Endodermal cell (in vitro differentiated cells): ENCODE measurements at regions not wholly inside any gene's neighbourhood (a gene's known extent, or its start where the extent isn't known, plus 50 kb on each side); places are given as distances from the start of the nearest gene placed in this dataset.

ENCODE experiments used
- DNase-seq: peaks from one replicate; pipeline ENCODE4 v3.0.0-alpha.2; 2017
- H3K27ac ChIP-seq: 2 replicates; pipeline ENCODE4 v1.5.1; 2013; ENCODE audit warnings: mild to moderate bottlenecking, low read depth, low read length, moderate library complexity
- H3K27me3 ChIP-seq: 2 replicates; pipeline ENCODE4 v1.6.1; 2013; ENCODE audit warnings: mild to moderate bottlenecking, low read length, moderate library complexity; ENCODE audit not compliant: insufficient read depth, control insufficient read depth, poor library complexity, severe bottlenecking
- H3K36me3 ChIP-seq: 2 replicates; pipeline ENCODE4 v1.7.0; 2013; ENCODE audit warnings: mild to moderate bottlenecking, low read length, moderate library complexity; ENCODE audit not compliant: control insufficient read depth, insufficient read depth
- H3K4me1 ChIP-seq: one replicate; pipeline ENCODE4 v1.7.0; 2013; ENCODE audit warnings: low read length; ENCODE audit not compliant: control insufficient read depth, insufficient read depth
- H3K4me3 ChIP-seq: 2 replicates; pipeline ENCODE4 v1.5.1; 2013; ENCODE audit warnings: mild to moderate bottlenecking, low read length, moderate library complexity
- H3K9ac ChIP-seq: 2 replicates; pipeline ENCODE4 v1.6.1; 2013; ENCODE audit warnings: mild to moderate bottlenecking, low read length, moderate library complexity; ENCODE audit not compliant: poor library complexity, severe bottlenecking; ENCODE audit errors: extremely low read depth
- H3K9me3 ChIP-seq: 2 replicates; pipeline ENCODE4 v1.6.1; 2013; ENCODE audit warnings: mild to moderate bottlenecking, low read length, moderate library complexity; ENCODE audit not compliant: control insufficient read depth
- H3K27ac Mint-ChIP-seq: 2 replicates; pipeline ENCODE4 v1.8.0; 2020; ENCODE audit warnings: mixed read lengths
- H3K27me3 Mint-ChIP-seq: 2 replicates; pipeline ENCODE4 v1.8.0; 2021; ENCODE audit warnings: mild to moderate bottlenecking, mixed read lengths; ENCODE audit not compliant: insufficient read depth
- H3K36me3 Mint-ChIP-seq: 2 replicates; pipeline ENCODE4 v1.8.0; 2020; ENCODE audit warnings: low read depth, mixed read lengths
- H3K4me1 Mint-ChIP-seq: 2 replicates; pipeline ENCODE4 v1.8.0; 2020; ENCODE audit warnings: mixed read lengths
- H3K4me3 Mint-ChIP-seq: 2 replicates; pipeline ENCODE4 v1.8.0; 2020; ENCODE audit warnings: mild to moderate bottlenecking, moderate library complexity, mixed read lengths
- H3K9me3 Mint-ChIP-seq: 2 replicates; pipeline ENCODE4 v1.8.0; 2020; ENCODE audit warnings: mild to moderate bottlenecking, mixed read lengths
- CTCF ChIP-seq: fragments of 200-600 bp; sonication (generic); conservative IDR thresholded peaks from 2 replicates; pipeline ENCODE4 v1.5.0; 2021; ENCODE audit warnings: antibody characterized with exemption, mild to moderate bottlenecking
- WGBS, 2 experiments: methylation state at CpG; one replicate each; pipeline versions ENCODE4 v1.1.5 to v1.1.7; 2013; ENCODE audit warnings: missing lambda C conversion rate in 2 of 2, mixed read lengths in 1 of 2; ENCODE audit not compliant: insufficient coverage in 1 of 2, insufficient read length in 1 of 2; 5-methylcytosine and 5-hydroxymethylcytosine counted together

GRCh38 chr10:107701943-107702342 lies 537.4 kb upstream of the SORCS1 start:
- no peak overlapping the region for H3K4me3 ChIP-seq
- H3K27me3 Mint-ChIP-seq, result no peaks in the 10 kb centered on the region

GRCh38 chr10:107692072-107692471 lies 527.6 kb upstream of the SORCS1 start:
- H3K27me3 Mint-ChIP-seq, result no peaks in the 10 kb centered on the region
- H3K9me3 Mint-ChIP-seq, result no peaks in the 10 kb centered on the region
- Histone ChIP-seq H3K27me3 (no peaks in the 10 kb centered on the region), H3K27ac (no peak overlapping the region), H3K9ac (no peak overlapping the region), H3K36me3 (no peaks in the 10 kb centered on the region), H3K4me3 (no peak overlapping the region), H3K9me3 (no peaks in the 10 kb centered on the region), H3K4me1 (no peaks in the 10 kb centered on the region)
- WGBS, 2 experiments, result 100% methylated on average over 1 of the region's 1 CpG; no CpG with 5 or more reads in 1 of the 2 experiments
- no peak for DNase-seq
- TF ChIP-seq CTCF, result no peak
- no peaks in the 10 kb centered on the region for H3K4me1 Mint-ChIP-seq
- H3K36me3 Mint-ChIP-seq, result no peaks in the 10 kb centered on the region
- H3K27ac Mint-ChIP-seq, result no peak overlapping the region
- no peak overlapping the region for H3K4me3 Mint-ChIP-seq

More at GRCh38 chr10:107701943-107702342, 537.4 kb upstream of the SORCS1 start:
- H3K9me3 ChIP-seq, result no peaks in the 10 kb centered on the region
- no peaks in the 10 kb centered on the region for H3K36me3 ChIP-seq
- H3K4me1 ChIP-seq, result no peaks in the 10 kb centered on the region
- H3K27ac Mint-ChIP-seq, result no peak overlapping the region
- no peaks in the 10 kb centered on the region for H3K9me3 Mint-ChIP-seq
- peaks cover 5% of the 10 kb centered on the region for H3K4me1 Mint-ChIP-seq
- no peaks in the 10 kb centered on the region for H3K36me3 Mint-ChIP-seq
- no peak for TF ChIP-seq CTCF
- no peak overlapping the region for H3K4me3 Mint-ChIP-seq
- H3K27me3 ChIP-seq, result no peaks in the 10 kb centered on the region
- H3K9ac ChIP-seq, result no peak overlapping the region
- H3K27ac ChIP-seq, result no peak overlapping the region
- DNase-seq, result no peak

- Histone ChIP-seq H3K27me3 (no peaks in the 10 kb centered on the region), H3K36me3 (no peaks in the 10 kb centered on the region), H3K4me1 (no peaks in the 10 kb centered on the region), H3K9ac (no peak overlapping the region), H3K9me3 (no peaks in the 10 kb centered on the region), H3K27ac (no peak overlapping the region), H3K4me3 (no peak overlapping the region)
- H3K4me3 Mint-ChIP-seq, result no peak overlapping the region
- H3K9me3 Mint-ChIP-seq, result no peaks in the 10 kb centered on the region
- H3K36me3 Mint-ChIP-seq, result no peaks in the 10 kb centered on the region
- no peak for TF ChIP-seq CTCF
- no peak overlapping the region for H3K27ac Mint-ChIP-seq
- H3K27me3 Mint-ChIP-seq, result no peaks in the 10 kb centered on the region
- no peak for DNase-seq
- H3K4me1 Mint-ChIP-seq, result no peaks in the 10 kb centered on the region
- WGBS, 2 experiments, result 83 to 88% methylated on average over 2 of the region's 2 CpGs
Observed at GRCh38 chr10:107689323-107689722, 524.8 kb upstream of the SORCS1 start.
